ENCODE measurements at regions not wholly inside any gene's neighbourhood (a gene's known extent, or its start where the extent isn't known, plus 50 kb on each side); places are given as distances from the start of the nearest gene placed in this dataset.

DNA sequence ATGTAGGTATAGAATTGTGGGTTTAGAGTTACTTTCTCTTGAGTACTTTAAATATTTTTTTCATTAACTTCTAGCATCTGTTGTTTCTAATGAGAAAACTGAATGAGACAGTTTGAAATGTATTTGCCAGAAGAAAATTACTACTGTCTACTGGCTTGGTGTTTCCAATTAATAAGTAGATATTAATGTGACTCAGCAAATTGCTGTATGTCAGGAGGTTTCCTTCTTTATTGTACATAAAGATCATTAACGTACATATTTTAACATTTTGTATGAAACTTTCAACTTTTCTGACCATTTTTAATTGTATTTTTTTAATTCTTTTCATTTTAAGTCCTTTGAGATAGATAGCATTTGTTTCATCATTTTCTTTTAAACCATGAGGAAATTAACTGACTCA is 135.1 kb upstream of the SLC22A23 start:
- H2AFZ ChIP-seq, result no peak overlapping the region
- H3K9me2 ChIP-seq (ENCODE audit: insufficient read depth), result no peaks in the 10 kb centered on the region
- Mint-ChIP-seq H3K4me3 (no peak overlapping the region), H3K36me3 (ENCODE audit: low read depth) (no peaks in the 10 kb centered on the region), H3K9me3 (no peaks in the 10 kb centered on the region; the same call in 1 of the 3 replicates), H3K27me3 (ENCODE audit: insufficient read depth, low read depth, poor library complexity) (peaks cover 4% of the 10 kb centered on the region), H3K4me1 (no peaks in the 10 kb centered on the region), H3K27ac (no peak overlapping the region)
- DNase-seq (ENCODE audit: low spot score), result no peak
- no peaks in the 10 kb centered on the region for H3K27me3 ChIP-seq (ENCODE audit: insufficient read depth)
- no peaks in the 10 kb centered on the region for H3K36me3 ChIP-seq (ENCODE audit: insufficient read depth)
- no peak overlapping the region for H3K27ac ChIP-seq (ENCODE audit: low read depth)
- TF ChIP-seq, protein P1, sequence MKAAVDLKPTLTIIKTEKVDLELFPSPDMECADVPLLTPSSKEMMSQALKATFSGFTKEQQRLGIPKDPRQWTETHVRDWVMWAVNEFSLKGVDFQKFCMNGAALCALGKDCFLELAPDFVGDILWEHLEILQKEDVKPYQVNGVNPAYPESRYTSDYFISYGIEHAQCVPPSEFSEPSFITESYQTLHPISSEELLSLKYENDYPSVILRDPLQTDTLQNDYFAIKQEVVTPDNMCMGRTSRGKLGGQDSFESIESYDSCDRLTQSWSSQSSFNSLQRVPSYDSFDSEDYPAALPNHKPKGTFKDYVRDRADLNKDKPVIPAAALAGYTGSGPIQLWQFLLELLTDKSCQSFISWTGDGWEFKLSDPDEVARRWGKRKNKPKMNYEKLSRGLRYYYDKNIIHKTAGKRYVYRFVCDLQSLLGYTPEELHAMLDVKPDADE (IDR thresholded peaks at IDR 0.05), result no peak
- TF ChIP-seq JUNB (IDR thresholded peaks at IDR 0.05; ENCODE audit: unreplicated experiment) (no peak), EZH2 (IDR thresholded peaks at IDR 0.05; ENCODE audit: low read depth, unreplicated experiment) (no peak), CREB1 (CRISPR knock-in tag; IDR thresholded peaks at IDR 0.05; ENCODE audit: low read depth) (no peak), STAT1 (IDR thresholded peaks at IDR 0.05; ENCODE audit: unreplicated experiment) (no peak), POLR2AphosphoS5 (IDR thresholded peaks at IDR 0.05; ENCODE audit: low read depth) (no peak), NANOG (IDR thresholded peaks at IDR 0.05; ENCODE audit: borderline replicate concordance) (no peak), ZNF114 (CRISPR knock-in tag; IDR thresholded peaks at IDR 0.05) (no peak), EZH2phosphoT487 (IDR thresholded peaks at IDR 0.05; ENCODE audit: unreplicated experiment) (no peak), ZNF331 (CRISPR knock-in tag; IDR thresholded peaks at IDR 0.05; ENCODE audit: low read depth) (no peak)
- TF ChIP-seq, protein P2, sequence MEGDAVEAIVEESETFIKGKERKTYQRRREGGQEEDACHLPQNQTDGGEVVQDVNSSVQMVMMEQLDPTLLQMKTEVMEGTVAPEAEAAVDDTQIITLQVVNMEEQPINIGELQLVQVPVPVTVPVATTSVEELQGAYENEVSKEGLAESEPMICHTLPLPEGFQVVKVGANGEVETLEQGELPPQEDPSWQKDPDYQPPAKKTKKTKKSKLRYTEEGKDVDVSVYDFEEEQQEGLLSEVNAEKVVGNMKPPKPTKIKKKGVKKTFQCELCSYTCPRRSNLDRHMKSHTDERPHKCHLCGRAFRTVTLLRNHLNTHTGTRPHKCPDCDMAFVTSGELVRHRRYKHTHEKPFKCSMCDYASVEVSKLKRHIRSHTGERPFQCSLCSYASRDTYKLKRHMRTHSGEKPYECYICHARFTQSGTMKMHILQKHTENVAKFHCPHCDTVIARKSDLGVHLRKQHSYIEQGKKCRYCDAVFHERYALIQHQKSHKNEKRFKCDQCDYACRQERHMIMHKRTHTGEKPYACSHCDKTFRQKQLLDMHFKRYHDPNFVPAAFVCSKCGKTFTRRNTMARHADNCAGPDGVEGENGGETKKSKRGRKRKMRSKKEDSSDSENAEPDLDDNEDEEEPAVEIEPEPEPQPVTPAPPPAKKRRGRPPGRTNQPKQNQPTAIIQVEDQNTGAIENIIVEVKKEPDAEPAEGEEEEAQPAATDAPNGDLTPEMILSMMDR (conservative IDR thresholded peaks at IDR 0.05; ENCODE audit: low read depth in 2 of 2), result no peak
- TF ChIP-seq, protein P3, sequence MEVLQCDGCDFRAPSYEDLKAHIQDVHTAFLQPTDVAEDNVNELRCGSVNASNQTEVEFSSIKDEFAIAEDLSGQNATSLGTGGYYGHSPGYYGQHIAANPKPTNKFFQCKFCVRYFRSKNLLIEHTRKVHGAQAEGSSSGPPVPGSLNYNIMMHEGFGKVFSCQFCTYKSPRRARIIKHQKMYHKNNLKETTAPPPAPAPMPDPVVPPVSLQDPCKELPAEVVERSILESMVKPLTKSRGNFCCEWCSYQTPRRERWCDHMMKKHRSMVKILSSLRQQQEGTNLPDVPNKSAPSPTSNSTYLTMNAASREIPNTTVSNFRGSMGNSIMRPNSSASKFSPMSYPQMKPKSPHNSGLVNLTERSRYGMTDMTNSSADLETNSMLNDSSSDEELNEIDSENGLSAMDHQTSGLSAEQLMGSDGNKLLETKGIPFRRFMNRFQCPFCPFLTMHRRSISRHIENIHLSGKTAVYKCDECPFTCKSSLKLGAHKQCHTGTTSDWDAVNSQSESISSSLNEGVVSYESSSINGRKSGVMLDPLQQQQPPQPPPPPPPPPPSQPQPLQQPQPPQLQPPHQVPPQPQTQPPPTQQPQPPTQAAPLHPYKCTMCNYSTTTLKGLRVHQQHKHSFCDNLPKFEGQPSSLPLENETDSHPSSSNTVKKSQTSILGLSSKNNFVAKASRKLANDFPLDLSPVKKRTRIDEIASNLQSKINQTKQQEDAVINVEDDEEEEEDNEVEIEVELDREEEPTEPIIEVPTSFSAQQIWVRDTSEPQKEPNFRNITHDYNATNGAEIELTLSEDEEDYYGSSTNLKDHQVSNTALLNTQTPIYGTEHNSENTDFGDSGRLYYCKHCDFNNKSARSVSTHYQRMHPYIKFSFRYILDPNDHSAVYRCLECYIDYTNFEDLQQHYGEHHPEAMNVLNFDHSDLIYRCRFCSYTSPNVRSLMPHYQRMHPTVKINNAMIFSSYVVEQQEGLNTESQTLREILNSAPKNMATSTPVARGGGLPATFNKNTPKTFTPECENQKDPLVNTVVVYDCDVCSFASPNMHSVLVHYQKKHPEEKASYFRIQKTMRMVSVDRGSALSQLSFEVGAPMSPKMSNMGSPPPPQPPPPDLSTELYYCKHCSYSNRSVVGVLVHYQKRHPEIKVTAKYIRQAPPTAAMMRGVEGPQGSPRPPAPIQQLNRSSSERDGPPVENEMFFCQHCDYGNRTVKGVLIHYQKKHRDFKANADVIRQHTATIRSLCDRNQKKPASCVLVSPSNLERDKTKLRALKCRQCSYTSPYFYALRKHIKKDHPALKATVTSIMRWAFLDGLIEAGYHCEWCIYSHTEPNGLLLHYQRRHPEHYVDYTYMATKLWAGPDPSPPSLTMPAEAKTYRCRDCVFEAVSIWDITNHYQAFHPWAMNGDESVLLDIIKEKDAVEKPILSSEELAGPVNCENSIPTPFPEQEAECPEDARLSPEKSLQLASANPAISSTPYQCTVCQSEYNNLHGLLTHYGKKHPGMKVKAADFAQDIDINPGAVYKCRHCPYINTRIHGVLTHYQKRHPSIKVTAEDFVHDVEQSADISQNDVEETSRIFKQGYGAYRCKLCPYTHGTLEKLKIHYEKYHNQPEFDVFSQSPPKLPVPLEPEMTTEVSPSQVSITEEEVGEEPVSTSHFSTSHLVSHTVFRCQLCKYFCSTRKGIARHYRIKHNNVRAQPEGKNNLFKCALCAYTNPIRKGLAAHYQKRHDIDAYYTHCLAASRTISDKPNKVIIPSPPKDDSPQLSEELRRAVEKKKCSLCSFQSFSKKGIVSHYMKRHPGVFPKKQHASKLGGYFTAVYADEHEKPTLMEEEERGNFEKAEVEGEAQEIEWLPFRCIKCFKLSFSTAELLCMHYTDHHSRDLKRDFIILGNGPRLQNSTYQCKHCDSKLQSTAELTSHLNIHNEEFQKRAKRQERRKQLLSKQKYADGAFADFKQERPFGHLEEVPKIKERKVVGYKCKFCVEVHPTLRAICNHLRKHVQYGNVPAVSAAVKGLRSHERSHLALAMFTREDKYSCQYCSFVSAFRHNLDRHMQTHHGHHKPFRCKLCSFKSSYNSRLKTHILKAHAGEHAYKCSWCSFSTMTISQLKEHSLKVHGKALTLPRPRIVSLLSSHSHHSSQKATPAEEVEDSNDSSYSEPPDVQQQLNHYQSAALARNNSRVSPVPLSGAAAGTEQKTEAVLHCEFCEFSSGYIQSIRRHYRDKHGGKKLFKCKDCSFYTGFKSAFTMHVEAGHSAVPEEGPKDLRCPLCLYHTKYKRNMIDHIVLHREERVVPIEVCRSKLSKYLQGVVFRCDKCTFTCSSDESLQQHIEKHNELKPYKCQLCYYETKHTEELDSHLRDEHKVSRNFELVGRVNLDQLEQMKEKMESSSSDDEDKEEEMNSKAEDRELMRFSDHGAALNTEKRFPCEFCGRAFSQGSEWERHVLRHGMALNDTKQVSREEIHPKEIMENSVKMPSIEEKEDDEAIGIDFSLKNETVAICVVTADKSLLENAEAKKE (CRISPR knock-in tag; IDR thresholded peaks at IDR 0.05), result no peak
- no peaks in the 10 kb centered on the region for H3F3A ChIP-seq (replicated peaks; ENCODE audit: low read depth)
- no peak for ATAC-seq
- no peaks in the 10 kb centered on the region for H4K20me1 ChIP-seq (replicated peaks; ENCODE audit: insufficient read depth)
- no peak overlapping the region for H3K4me2 ChIP-seq
- no peaks in the 10 kb centered on the region for H3K79me2 ChIP-seq (replicated peaks; ENCODE audit: insufficient read depth)
- H3K4me1 ChIP-seq (ENCODE audit: insufficient read depth), result no peaks in the 10 kb centered on the region
- H3K4me3 ChIP-seq, result no peak overlapping the region
